Heart left ventricle (tissue), 13 donors: ENCODE measurements at regions not wholly inside any gene's neighbourhood (a gene's known extent, or its start where the extent isn't known, plus 50 kb on each side); places are given as distances from the start of the nearest gene placed in this dataset.

Experiments used
- CTCF ChIP-seq, 12 donors: fragments of 200-600 bp; sonication (generic) in 4 of 12; IDR thresholded peaks; one replicate each; pipeline versions ENCODE4 v1.5.0 to v1.8.0; 2018 to 2022; ENCODE audit warnings: antibody characterized with exemption in 12 of 12, mild to moderate bottlenecking in 5 of 12
- POLR2A ChIP-seq, 2 donors: fragments of 450-650 bp; IDR thresholded peaks; one replicate each; pipeline ENCODE4 v1.6.1; 2017; ENCODE audit warnings: antibody characterized with exemption in 2 of 2, mild to moderate bottlenecking in 2 of 2, moderate library complexity in 2 of 2
- donor health status: ischemic (EF 13 %, LVEDD 7.1; RV severe dilation, severe dysfunction).
- donor health status: DM: no; HTN: yes; CAD: no.
- donor health status: DM: no; HTN: no; CAD: no.
- donor health status: ischemic (EF 25% LVEDD 6.9; RV normal size, moderate dysfunction).
- donor health status: ischemic (EF 25% LVEDD 5.7; RV mildly dilated, moderate dysfunction).
- donor health status: ischemic (EF 35%, LVEDD 5.7; RV mildly dilated, moderate dysfunction).
- donor health status: nonischemic (EF 11% LVEDD 7.7; RV severe dilation, severe dysfunction).
- donor health status: DM: yes; HTN: yes; CAD: no.
- donor health status: PGD.
- donor health status: ischemic (EF 29% LVEDD 5.4; RV normal size, mild dysfunction).
- donor health status: nonischemic (EF 23%, LVEDD 6.1; RV moderate dilation, normal function).

DNA sequence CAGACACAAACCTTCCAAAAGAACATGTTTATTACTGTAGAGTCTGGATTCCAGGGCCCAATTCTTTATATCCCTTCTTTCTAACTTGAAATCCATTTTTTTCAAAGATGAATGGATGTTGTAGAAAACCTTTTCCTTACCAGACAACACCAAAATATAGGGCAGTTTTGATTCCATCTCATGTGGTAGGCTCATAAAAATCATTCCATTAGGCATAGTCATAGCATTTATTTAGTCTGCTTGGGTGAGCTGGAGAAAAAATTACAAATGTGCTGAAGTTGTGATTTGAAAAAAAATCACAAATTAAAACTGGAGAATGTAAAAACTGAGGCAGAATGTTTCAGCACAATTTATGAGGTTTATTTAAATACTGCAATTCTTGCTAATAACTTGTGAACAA is 199.3 kb upstream of the TBC1D5 start:
- TF ChIP-seq CTCF (IDR thresholded peaks at IDR 0.05): no peak
- TF ChIP-seq POLR2A (IDR thresholded peaks at IDR 0.05): no peak
